Transverse colon (tissue), 4 donors: ENCODE measurements at regions not wholly inside any gene's neighbourhood (a gene's known extent, or its start where the extent isn't known, plus 50 kb on each side); places are given as distances from the start of the nearest gene placed in this dataset.

Experiments used
- POLR2A ChIP-seq: fragments of 450-650 bp; IDR thresholded peaks from one replicate; pipeline ENCODE4 v1.6.1; 2016; ENCODE audit warnings: antibody characterized with exemption, mild to moderate bottlenecking, moderate library complexity
- POLR2AphosphoS5 ChIP-seq, 3 donors: sonication (generic); formaldehyde crosslinking; IDR thresholded peaks; one replicate each; pipeline ENCODE4 v1.6.1; 2016; ENCODE audit warnings: antibody characterized with exemption in 3 of 3
- TF ChIP-seq, protein P1 (sequence below), 5 experiments: fragments of 200-600 bp in 3 of 5; fragments of 450-650 bp in 2 of 5; sonication (generic) in 3 of 5; IDR thresholded peaks; 1 replicate in 2 of 5; 2 replicates in 3 of 5; pipeline ENCODE4 v1.5.1; 2016 to 2017; ENCODE audit warnings: antibody characterized with exemption in 5 of 5, inconsistent platforms in 3 of 5, mild to moderate bottlenecking in 2 of 5, moderate library complexity in 1 of 5

DNA sequence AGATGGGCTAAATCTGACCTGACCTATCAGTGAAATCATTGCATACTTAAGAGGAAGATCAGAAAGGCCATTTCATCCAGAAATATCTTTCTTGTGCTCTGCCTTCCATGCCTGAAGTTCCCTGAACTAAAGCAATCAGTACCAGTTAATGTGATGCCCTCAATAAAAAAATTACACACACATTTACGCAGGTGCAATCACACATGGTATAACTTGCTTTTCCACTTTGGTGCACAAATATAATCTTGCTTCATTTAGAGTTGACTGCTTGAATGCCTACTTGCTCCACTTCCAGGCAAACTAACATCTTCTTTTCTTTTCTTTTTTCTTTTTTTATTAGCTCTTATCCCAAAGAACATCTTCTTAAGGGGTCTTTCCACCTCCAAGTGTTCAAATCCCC is 58.3 kb upstream of the KIF5B start:
- TF ChIP-seq POLR2A = no peak
- no peak for TF ChIP-seq POLR2AphosphoS5 (IDR thresholded peaks at IDR 0.05)
- TF ChIP-seq, protein P1, sequence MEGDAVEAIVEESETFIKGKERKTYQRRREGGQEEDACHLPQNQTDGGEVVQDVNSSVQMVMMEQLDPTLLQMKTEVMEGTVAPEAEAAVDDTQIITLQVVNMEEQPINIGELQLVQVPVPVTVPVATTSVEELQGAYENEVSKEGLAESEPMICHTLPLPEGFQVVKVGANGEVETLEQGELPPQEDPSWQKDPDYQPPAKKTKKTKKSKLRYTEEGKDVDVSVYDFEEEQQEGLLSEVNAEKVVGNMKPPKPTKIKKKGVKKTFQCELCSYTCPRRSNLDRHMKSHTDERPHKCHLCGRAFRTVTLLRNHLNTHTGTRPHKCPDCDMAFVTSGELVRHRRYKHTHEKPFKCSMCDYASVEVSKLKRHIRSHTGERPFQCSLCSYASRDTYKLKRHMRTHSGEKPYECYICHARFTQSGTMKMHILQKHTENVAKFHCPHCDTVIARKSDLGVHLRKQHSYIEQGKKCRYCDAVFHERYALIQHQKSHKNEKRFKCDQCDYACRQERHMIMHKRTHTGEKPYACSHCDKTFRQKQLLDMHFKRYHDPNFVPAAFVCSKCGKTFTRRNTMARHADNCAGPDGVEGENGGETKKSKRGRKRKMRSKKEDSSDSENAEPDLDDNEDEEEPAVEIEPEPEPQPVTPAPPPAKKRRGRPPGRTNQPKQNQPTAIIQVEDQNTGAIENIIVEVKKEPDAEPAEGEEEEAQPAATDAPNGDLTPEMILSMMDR (IDR thresholded peaks at IDR 0.05) = no peak
